BJ (cell line): ENCODE measurements at regions not wholly inside any gene's neighbourhood (a gene's known extent, or its start where the extent isn't known, plus 50 kb on each side); places are given as distances from the start of the nearest gene placed in this dataset.

ENCODE experiments used
- CTCF ChIA-PET: fragments of 350-600 bp; formaldehyde crosslinking; extraction: SDS; loops from one replicate; lab custom pipeline; 2021; ENCODE audit warnings: antibody characterized with exemption, inconsistent platforms; lab: Yijun Ruan, JAX
- POLR2A ChIA-PET: fragments of 300-600 bp; sonication (Branson Sonifier 250); formaldehyde crosslinking; extraction: SDS; loops from one replicate; lab custom pipeline; 2021; ENCODE audit warnings: antibody characterized with exemption; lab: Charles Lee
- DNase-seq: peaks from one replicate; pipeline ENCODE4 v3.0.0-alpha.2; 2011; ENCODE audit warnings: low read depth
- H3K27me3 ChIP-seq: 2 replicates; pipeline ENCODE4 v1.6.0; 2011; ENCODE audit warnings: low read length; ENCODE audit not compliant: control insufficient read depth, insufficient read depth
- H3K36me3 ChIP-seq: 2 replicates; pipeline ENCODE4 v1.5.1; 2011; ENCODE audit warnings: low read length; ENCODE audit not compliant: control insufficient read depth, insufficient read depth
- H3K4me3 ChIP-seq: 2 replicates; pipeline ENCODE4 v1.5.1; 2011; ENCODE audit warnings: low read depth, mild to moderate bottlenecking, control low read depth, low read length
- TF ChIP-seq, protein P1 (sequence below): IDR thresholded peaks from 2 replicates; pipeline ENCODE4 v1.5.1; 2011; ENCODE audit warnings: low read depth, mild to moderate bottlenecking, control low read depth, inconsistent platforms, low read length, moderate library complexity; ENCODE audit not compliant: insufficient read depth

DNA sequence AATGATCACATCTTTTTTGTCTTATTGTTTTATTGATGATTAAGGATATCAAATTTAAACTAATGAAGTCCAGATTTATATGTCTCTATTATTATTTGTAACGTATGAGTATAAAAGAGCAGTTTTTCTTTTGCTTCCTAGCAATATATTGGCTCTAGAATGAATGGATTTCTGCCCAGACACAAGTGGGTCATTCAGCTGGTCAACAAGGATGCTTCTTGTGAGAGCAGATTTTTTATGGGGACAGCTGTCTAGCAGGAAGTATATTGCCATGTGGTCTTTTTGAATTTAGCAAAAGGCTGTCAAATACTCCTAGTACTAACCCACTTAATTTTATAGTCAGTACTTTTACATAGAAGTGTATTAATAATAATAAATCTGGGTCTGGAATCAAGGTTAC lies 1071.1 kb upstream of the FLRT2 start:
- DNase-seq: no peak
- TF ChIP-seq, protein P1, sequence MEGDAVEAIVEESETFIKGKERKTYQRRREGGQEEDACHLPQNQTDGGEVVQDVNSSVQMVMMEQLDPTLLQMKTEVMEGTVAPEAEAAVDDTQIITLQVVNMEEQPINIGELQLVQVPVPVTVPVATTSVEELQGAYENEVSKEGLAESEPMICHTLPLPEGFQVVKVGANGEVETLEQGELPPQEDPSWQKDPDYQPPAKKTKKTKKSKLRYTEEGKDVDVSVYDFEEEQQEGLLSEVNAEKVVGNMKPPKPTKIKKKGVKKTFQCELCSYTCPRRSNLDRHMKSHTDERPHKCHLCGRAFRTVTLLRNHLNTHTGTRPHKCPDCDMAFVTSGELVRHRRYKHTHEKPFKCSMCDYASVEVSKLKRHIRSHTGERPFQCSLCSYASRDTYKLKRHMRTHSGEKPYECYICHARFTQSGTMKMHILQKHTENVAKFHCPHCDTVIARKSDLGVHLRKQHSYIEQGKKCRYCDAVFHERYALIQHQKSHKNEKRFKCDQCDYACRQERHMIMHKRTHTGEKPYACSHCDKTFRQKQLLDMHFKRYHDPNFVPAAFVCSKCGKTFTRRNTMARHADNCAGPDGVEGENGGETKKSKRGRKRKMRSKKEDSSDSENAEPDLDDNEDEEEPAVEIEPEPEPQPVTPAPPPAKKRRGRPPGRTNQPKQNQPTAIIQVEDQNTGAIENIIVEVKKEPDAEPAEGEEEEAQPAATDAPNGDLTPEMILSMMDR: no peak

GRCh38 chr14:84465880-84466279 lies 1064.1 kb upstream of the FLRT2 start:
- Histone ChIP-seq H3K27me3 (no peaks in the 10 kb centered on the region), H3K36me3 (no peaks in the 10 kb centered on the region), H3K4me3 (no peak overlapping the region)
- CTCF ChIA-PET: interaction anchor here (1.5 kb wide), 1 partner anchor 9 kb away, joined by 5 read pairs; no protein-coding TSS in a partner anchor
- no peak for DNase-seq
- TF ChIP-seq, protein P1: no peak
- POLR2A ChIA-PET: no interaction called here

More for the DNA sequence above, 1071.1 kb upstream of the FLRT2 start:
- ChIA-PET CTCF (no interaction called here), POLR2A (no interaction called here)
- Histone ChIP-seq H3K4me3 (no peak overlapping the region), H3K27me3 (no peaks in the 10 kb centered on the region), H3K36me3 (no peaks in the 10 kb centered on the region)

GRCh38 chr14:84468153-84468552 lies 1061.8 kb upstream of the FLRT2 start:
- peak; percentile 34 for DNase-seq
- CTCF ChIA-PET: no interaction called here
- Histone ChIP-seq H3K36me3 (no peaks in the 10 kb centered on the region), H3K27me3 (peaks cover 1% of the 10 kb centered on the region; the same call in 1 of the 2 replicates), H3K4me3 (no peak overlapping the region)
- POLR2A ChIA-PET: interaction anchor here (0.7 to 1.0 kb wide), 2 partner anchors 9 to 14 kb away, joined by 5 read pairs; no protein-coding TSS in a partner anchor
- TF ChIP-seq, protein P1: no peak

DNA sequence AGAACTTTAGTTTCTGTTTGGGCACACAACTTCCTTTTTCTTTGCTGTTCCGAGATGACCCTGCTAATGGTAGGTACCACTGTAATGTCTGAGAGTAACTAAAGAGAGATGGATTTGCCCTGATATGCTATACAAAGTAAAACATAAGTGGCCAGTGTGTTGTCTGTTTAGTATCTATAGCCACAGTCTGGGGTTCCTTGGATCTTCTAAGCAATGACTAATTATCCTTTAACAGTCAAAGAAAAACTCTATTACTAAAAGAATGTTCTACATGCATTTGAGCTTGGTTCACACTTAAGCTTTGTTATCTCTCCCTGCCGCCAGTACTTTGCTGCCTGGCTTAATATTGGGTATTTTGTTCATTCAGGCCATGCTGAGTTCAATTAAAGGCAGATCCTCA lies 1051.9 kb upstream of the FLRT2 start:
- CTCF ChIA-PET: no interaction called here
- TF ChIP-seq, protein P1: no peak
- no peak for DNase-seq
- Histone ChIP-seq H3K36me3 (no peaks in the 10 kb centered on the region), H3K27me3 (no peaks in the 10 kb centered on the region), H3K4me3 (no peak overlapping the region)
- POLR2A ChIA-PET: no interaction called here

DNA sequence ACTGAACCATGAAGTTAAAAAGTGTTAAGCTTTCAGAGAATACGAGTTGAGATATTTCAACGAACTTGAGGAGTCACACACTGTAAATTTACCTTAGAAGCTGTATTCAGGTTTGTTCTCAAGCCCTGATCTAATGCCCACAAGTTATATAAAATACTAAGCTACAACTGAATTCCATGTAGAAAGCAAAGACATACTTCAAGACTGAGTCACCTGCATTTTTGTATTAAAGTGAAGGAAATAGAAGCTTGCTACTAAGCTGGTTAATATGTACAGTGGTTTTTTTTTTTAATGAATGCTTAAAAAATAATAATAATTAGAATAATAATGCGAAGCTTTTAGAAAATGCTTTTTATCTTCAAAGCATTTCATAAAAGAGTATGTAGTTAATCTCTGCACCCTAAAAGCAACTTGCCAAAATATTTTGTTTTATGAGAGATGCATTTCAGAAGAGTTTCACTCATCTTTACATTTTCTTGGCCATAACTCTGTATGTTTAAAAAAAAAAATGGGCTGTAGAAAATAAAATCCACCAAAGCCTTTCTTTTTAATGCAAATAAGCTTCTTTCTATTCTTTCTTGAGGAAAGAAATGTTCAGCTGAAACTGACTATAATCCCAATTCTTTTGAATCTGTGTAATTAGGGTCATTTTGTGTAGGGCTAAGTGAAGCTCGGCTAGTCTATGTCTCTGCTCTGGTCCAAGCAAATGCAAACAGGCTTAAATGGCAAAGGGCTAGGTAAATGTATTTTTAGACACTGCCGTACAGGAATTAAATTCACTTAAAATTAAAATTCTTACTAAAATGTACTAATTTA lies 1047.5 kb upstream of the FLRT2 start:
- peak; percentile 27 for DNase-seq
- TF ChIP-seq, protein P1: no peak
- H3K27me3 ChIP-seq: no peaks in the 10 kb centered on the region
- H3K36me3 ChIP-seq: no peaks in the 10 kb centered on the region
- CTCF ChIA-PET: interaction anchor here (1.3 kb wide), 1 partner anchor 9 kb away, joined by 3 read pairs; no protein-coding TSS in a partner anchor
- POLR2A ChIA-PET: interaction anchor here (0.6 to 0.9 kb wide), 2 partner anchors 15 to 858 kb away, joined by 3 to 5 read pairs; no protein-coding TSS in a partner anchor
- no peak overlapping the region for H3K4me3 ChIP-seq
